K562 (cell line): ENCODE measurements at regions not wholly inside any gene's neighbourhood (a gene's known extent, or its start where the extent isn't known, plus 50 kb on each side); places are given as distances from the start of the nearest gene placed in this dataset.

Experiments
- ATAC-seq: fragments of 200-7000 bp; cut with Tn5 transposase; 3 replicates; pipeline ENCODE4 v1.9.1; 2020; ENCODE audit warnings: moderate library complexity
- BruUV-seq: library from RNA; stranded (reverse); fragments of 400-500 nt; replicated peaks from 2 replicates; lab custom pipeline; 2021; lab: Mats Ljungman, UMichigan
- CTCF ChIA-PET: fragments of 300-600 bp; formaldehyde crosslinking; extraction: SDS; loops from one replicate; lab custom pipeline; 2021; ENCODE audit warnings: low intra/inter-chr PET ratio; lab: Yijun Ruan, JAX
- POLR2A ChIA-PET: fragments of 300-600, 350-650 bp; sonication (Branson Sonifier 250); formaldehyde crosslinking; extraction: SDS; loops from one replicate; lab custom pipeline; 2021; ENCODE audit warnings: antibody characterized with exemption, inconsistent platforms; lab: Yijun Ruan, JAX
- DNase-seq, 4 experiments: peaks; one replicate each; pipeline versions ENCODE4 v3.0.0 to v3.0.0-alpha.2; 2011 to 2018; ENCODE audit warnings: low spot score in 3 of 4, mixed read lengths in 3 of 4; ENCODE audit errors: extremely low read depth in 1 of 4
- FAIRE-seq: peaks from 2 replicates; lab custom pipeline; 2011; peaks lifted over from hg19 to GRCh38; lab: Jason Lieb, UNC
- H2AFZ ChIP-seq: 2 replicates; pipeline ENCODE4 v1.6.0; 2011; ENCODE audit warnings: low read depth, low read length, control low read depth, inconsistent platforms
- H3K27ac ChIP-seq: fragments of 200-600 bp; 3 replicates; pipeline ENCODE4 v1.8.0; 2011; ENCODE audit warnings: low read depth, mild to moderate bottlenecking, control low read depth, inconsistent platforms, low read length, moderate library complexity, mixed read lengths; ENCODE audit errors: extremely low read depth
- H3K27me3 ChIP-seq, 2 experiments: fragments of 300-600 bp in 1 of 2; 2 replicates in 1 of 2; 3 replicates in 1 of 2; pipeline versions ENCODE4 v1.6.0 to v1.8.0; 2011; ENCODE audit warnings: inconsistent platforms in 2 of 2, low read length in 2 of 2, mild to moderate bottlenecking in 1 of 2, mixed read lengths in 1 of 2, moderate library complexity in 1 of 2; ENCODE audit not compliant: control insufficient read depth in 2 of 2, insufficient read depth in 2 of 2
- H3K36me3 ChIP-seq: fragments of 300-600 bp; 3 replicates; pipeline ENCODE4 v1.8.0; 2011; ENCODE audit warnings: mild to moderate bottlenecking, low read length, inconsistent platforms; ENCODE audit not compliant: control insufficient read depth, insufficient read depth
- H3K4me1 ChIP-seq, 2 experiments: fragments of 200-600 bp in 1 of 2; replicated peaks in 1 of 2; 2 replicates in 1 of 2; 3 replicates in 1 of 2; pipeline versions ENCODE4 v1.5.1 to v1.8.0; 2011; ENCODE audit warnings: inconsistent platforms in 2 of 2, low read length in 2 of 2, mild to moderate bottlenecking in 1 of 2, mixed read lengths in 1 of 2, moderate library complexity in 1 of 2; ENCODE audit not compliant: control insufficient read depth in 2 of 2, insufficient read depth in 2 of 2
- H3K4me2 ChIP-seq: 2 replicates; pipeline ENCODE4 v1.6.1; 2011; ENCODE audit warnings: low read length, control low read depth, inconsistent platforms, mixed read lengths; ENCODE audit not compliant: insufficient read depth
- H3K4me3 ChIP-seq: fragments of 200-600 bp; sonication (generic), shearing (Covaris generic); 2 replicates; pipeline ENCODE4 v1.5.1; 2016; ENCODE audit warnings: control low read depth, inconsistent platforms
- H3K79me2 ChIP-seq: fragments of 200-600 bp; 3 replicates; pipeline ENCODE4 v1.8.0; 2011; ENCODE audit warnings: low read length, inconsistent platforms; ENCODE audit not compliant: control insufficient read depth, insufficient read depth
- H3K9ac ChIP-seq, 2 experiments: 2 replicates each; pipeline versions ENCODE4 v1.6.0 to v1.6.1; 2011; ENCODE audit warnings: low read depth in 2 of 2, low read length in 2 of 2, control low read depth in 1 of 2, inconsistent platforms in 1 of 2, mild to moderate bottlenecking in 1 of 2, mixed read lengths in 1 of 2; ENCODE audit not compliant: insufficient read depth in 1 of 2
- H3K9me1 ChIP-seq: one replicate; pipeline ENCODE4 v1.6.0; 2011; ENCODE audit warnings: inconsistent platforms, mild to moderate bottlenecking, low read length, moderate library complexity; ENCODE audit not compliant: control insufficient read depth, insufficient read depth
- H3K9me3 ChIP-seq: replicated peaks from 2 replicates; pipeline ENCODE4 v1.5.1; 2011; ENCODE audit warnings: low read depth, low read length, inconsistent platforms; ENCODE audit not compliant: control insufficient read depth, insufficient read depth
- H4K20me1 ChIP-seq: replicated peaks from 2 replicates; pipeline ENCODE4 v1.6.1; 2011; ENCODE audit warnings: low read length, inconsistent platforms, mixed read lengths; ENCODE audit not compliant: control insufficient read depth, insufficient read depth
- ATF1 ChIP-seq, 2 experiments: fragments of 450-650 bp in 1 of 2; IDR thresholded peaks; 2 replicates each; pipeline ENCODE4 v1.6.1; 2016; ENCODE audit warnings: missing compliant biosample characterization in 1 of 2, missing genetic modification characterization in 1 of 2
- CCAR2 ChIP-seq: fragments of 200-400 bp; formaldehyde crosslinking; IDR thresholded peaks from 2 replicates; pipeline ENCODE4 v1.6.1; 2017; ENCODE audit warnings: mild to moderate bottlenecking, low read depth, low read length
- CXXC5 ChIP-seq: fragments of 250-450 bp; sonication (Bioruptor Pico); IDR thresholded peaks from 2 replicates; pipeline ENCODE4 v1.8.0; 2022; ENCODE audit warnings: inconsistent platforms, mild to moderate bottlenecking, moderate library complexity
- FIP1L1 ChIP-seq: fragments of 200-400 bp; formaldehyde crosslinking; IDR thresholded peaks from 2 replicates; pipeline ENCODE4 v1.6.1; 2018; ENCODE audit warnings: mild to moderate bottlenecking, low read depth, low read length; ENCODE audit not compliant: poor library complexity, severe bottlenecking
- MYNN ChIP-seq, 2 experiments: sonication (generic); formaldehyde crosslinking in 1 of 2; IDR thresholded peaks; 2 replicates each; pipeline versions ENCODE4 v1.5.0 to v1.6.1; 2016 to 2020; ENCODE audit warnings: antibody characterized with exemption in 1 of 2, missing genetic modification reagents in 1 of 2
- NR4A1 ChIP-seq, 2 experiments: fragments of 250-450 bp in 1 of 2; fragments of 450-650 bp in 1 of 2; sonication (Bioruptor Pico) in 1 of 2; IDR thresholded peaks; 2 replicates each; pipeline versions ENCODE4 v1.4.0 to v1.6.1; 2016 to 2020; ENCODE audit warnings: mild to moderate bottlenecking in 2 of 2, missing compliant biosample characterization in 1 of 2, missing genetic modification characterization in 1 of 2, moderate library complexity in 1 of 2
- PCBP2 ChIP-seq: fragments of 200-400 bp; formaldehyde crosslinking; IDR thresholded peaks from 2 replicates; pipeline ENCODE4 v1.6.1; 2018; ENCODE audit warnings: low read length, low read depth, mild to moderate bottlenecking, moderate library complexity; ENCODE audit not compliant: poor library complexity, severe bottlenecking
- POU5F1 ChIP-seq: fragments of 150-350 bp; IDR thresholded peaks from 2 replicates; pipeline ENCODE4 v1.6.1; 2014; ENCODE audit warnings: borderline replicate concordance, low read length, low read depth, mild to moderate bottlenecking; ENCODE audit not compliant: partially characterized antibody
- RCOR1 ChIP-seq, 2 experiments: IDR thresholded peaks; 2 replicates each; pipeline ENCODE4 v1.6.1; 2012; ENCODE audit warnings: low read depth in 2 of 2, low read length in 2 of 2, borderline replicate concordance in 1 of 2, improper control_type of control experiment in 1 of 2
- TAF1 ChIP-seq: IDR thresholded peaks from 2 replicates; pipeline ENCODE4 v1.6.1; 2011; ENCODE audit warnings: mild to moderate bottlenecking, low read length, moderate library complexity; ENCODE audit not compliant: insufficient read depth, control insufficient read depth, severe bottlenecking; ENCODE audit errors: extremely low read depth
- THRAP3 ChIP-seq: fragments of 450-650 bp; IDR thresholded peaks from 2 replicates; pipeline ENCODE4 v1.6.1; 2016; ENCODE audit warnings: mild to moderate bottlenecking, inconsistent platforms, borderline replicate concordance
- ZBED1 ChIP-seq: IDR thresholded peaks from 2 replicates; pipeline ENCODE4 v1.6.1; 2014
- ZNF282 ChIP-seq: sonication (generic); formaldehyde crosslinking; IDR thresholded peaks from 2 replicates; pipeline ENCODE4 v1.8.1; 2023; ENCODE audit warnings: missing genetic modification reagents
- ZNF507 ChIP-seq: conservative IDR thresholded peaks from 2 replicates; pipeline ENCODE4 v1.6.1; 2017; ENCODE audit warnings: missing genetic modification characterization, missing compliant biosample characterization
- WGBS: fragments of 100-300 bp; shearing (Covaris generic); methylation state at CpG from one replicate; pipeline ENCODE4 v1.1.6; 2016; ENCODE audit warnings: low coverage, mixed read lengths; ENCODE audit not compliant: insufficient coverage; ENCODE audit errors: missing lambda C conversion rate; 5-methylcytosine and 5-hydroxymethylcytosine counted together
- in situ Hi-C: fragments of 300-500 bp; cut with MboI; formaldehyde crosslinking; loops from 4 replicates; pipeline ENCODE4 v1.15.0; 2018; ENCODE audit warnings: inconsistent platforms, mixed read lengths
- intact Hi-C: fragments of 100-400 bp; cut with micrococcal nuclease; formaldehyde crosslinking; loops from 2 replicates; pipeline ENCODE4 v1.14.2; 2022
- TF ChIP-seq, protein P1 (sequence below): IDR thresholded peaks from 2 replicates; pipeline ENCODE4 v1.6.1; 2012; ENCODE audit warnings: low read depth, low read length, improper control_type of control experiment, borderline replicate concordance

- intact Hi-C loops: no loop called here
- Histone ChIP-seq H3K9me3 (no peaks in the 10 kb centered on the region), H2AFZ (no peak overlapping the region), H3K36me3 (no peaks in the 10 kb centered on the region), H3K4me1 (no peaks in the 10 kb centered on the region), H3K27ac (no peak overlapping the region)
- 0% methylated on average over 4 of the region's 4 CpGs for WGBS
- no TSS peak for BruUV-seq
- TF ChIP-seq CXXC5 (CRISPR knock-in tag): no peak
- TF ChIP-seq ZNF507 (tag): no peak
- no peak for TF ChIP-seq NR4A1 (CRISPR knock-in tag; IDR thresholded peaks at IDR 0.05)
- TF ChIP-seq NR4A1 (tag; IDR thresholded peaks at IDR 0.05): no peak
- no peak for TF ChIP-seq THRAP3
- TF ChIP-seq TAF1: no peak
- TF ChIP-seq, all 486 proteins: peak for 0
- in situ Hi-C loops: no loop called here
- no peaks in the 10 kb centered on the region for H4K20me1 ChIP-seq
- H3K9me1 ChIP-seq: no peaks in the 10 kb centered on the region
- H3K4me2 ChIP-seq: no peak overlapping the region
- POLR2A ChIA-PET: no interaction called here
- ATAC-seq (no peak), DNase-seq (no peak), FAIRE-seq (no peak)
- CTCF ChIA-PET: no interaction called here
- no peak overlapping the region for H3K9ac ChIP-seq
- H3K27me3 ChIP-seq: peaks cover 0 to 7% of the 10 kb centered on the region in 2 experiments; a peak in 2 of 5 replicates
- no peak overlapping the region for H3K4me3 ChIP-seq
- no peaks in the 10 kb centered on the region for H3K79me2 ChIP-seq
These were observed 484.0 kb downstream of the GADD45G start for GRCh38 chr9:90088856-90089255.

DNA sequence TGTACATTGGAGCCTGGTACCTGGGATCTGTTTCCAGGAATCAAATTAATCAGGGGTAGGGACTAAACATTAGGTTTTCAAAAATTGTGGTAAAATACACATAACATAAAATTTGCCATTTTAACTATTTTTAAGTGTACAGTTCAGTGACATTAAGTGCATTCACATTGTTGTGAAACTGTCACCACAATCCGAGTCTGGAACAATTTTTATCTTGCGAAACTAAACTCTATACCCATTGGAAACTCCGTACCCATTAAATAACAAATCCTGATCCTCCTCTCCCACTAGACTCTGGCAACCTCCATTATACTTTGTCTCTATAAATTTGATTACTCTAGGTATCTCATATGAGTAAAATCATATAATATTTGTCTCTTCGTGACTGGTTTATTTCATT, 486.2 kb downstream of the GADD45G start:
- H3K36me3 ChIP-seq: no peaks in the 10 kb centered on the region
- H3K27me3 ChIP-seq: peaks cover 0 to 7% of the 10 kb centered on the region in 2 experiments; a peak in 2 of 5 replicates
- no peak overlapping the region for H2AFZ ChIP-seq
- intact Hi-C loops (no loop called here), in situ Hi-C loops (no loop called here)
- DNase-seq: no peak
- no peak overlapping the region for H3K4me3 ChIP-seq
- no peak for FAIRE-seq
- ChIA-PET CTCF (no interaction called here), POLR2A (interaction anchor here (1.1 kb wide), 1 partner anchor 488 kb away, joined by 3 read pairs; no protein-coding TSS in a partner anchor)
- H3K79me2 ChIP-seq: no peaks in the 10 kb centered on the region
- H3K4me2 ChIP-seq: no peak overlapping the region
- no peak overlapping the region for H3K9ac ChIP-seq
- WGBS: 0% methylated on average over 4 of the region's 4 CpGs
- no peak for ATAC-seq
- no peaks in the 10 kb centered on the region for H3K9me1 ChIP-seq
- H3K4me1 ChIP-seq: no peaks in the 10 kb centered on the region
- H3K9me3 ChIP-seq: no peaks in the 10 kb centered on the region
- H3K27ac ChIP-seq: no peak overlapping the region
- no TSS peak for BruUV-seq
- no peaks in the 10 kb centered on the region for H4K20me1 ChIP-seq
- TF ChIP-seq ZBED1 (no peak), POU5F1 (no peak), FIP1L1 (no peak), ATF1 (CRISPR knock-in tag; IDR thresholded peaks at IDR 0.05) (no peak), ATF1 (tag; IDR thresholded peaks at IDR 0.05) (no peak), ZNF282 (no peak), RCOR1 (IDR thresholded peaks at IDR 0.05; ENCODE audit: borderline replicate concordance in 1 of 2, low read depth in 2 of 2, low read length in 2 of 2) (no peak), MYNN (IDR thresholded peaks at IDR 0.05) (no peak), MYNN (CRISPR knock-in tag; IDR thresholded peaks at IDR 0.05) (no peak), CCAR2 (no peak), PCBP2 (no peak)
- TF ChIP-seq, protein P1, sequence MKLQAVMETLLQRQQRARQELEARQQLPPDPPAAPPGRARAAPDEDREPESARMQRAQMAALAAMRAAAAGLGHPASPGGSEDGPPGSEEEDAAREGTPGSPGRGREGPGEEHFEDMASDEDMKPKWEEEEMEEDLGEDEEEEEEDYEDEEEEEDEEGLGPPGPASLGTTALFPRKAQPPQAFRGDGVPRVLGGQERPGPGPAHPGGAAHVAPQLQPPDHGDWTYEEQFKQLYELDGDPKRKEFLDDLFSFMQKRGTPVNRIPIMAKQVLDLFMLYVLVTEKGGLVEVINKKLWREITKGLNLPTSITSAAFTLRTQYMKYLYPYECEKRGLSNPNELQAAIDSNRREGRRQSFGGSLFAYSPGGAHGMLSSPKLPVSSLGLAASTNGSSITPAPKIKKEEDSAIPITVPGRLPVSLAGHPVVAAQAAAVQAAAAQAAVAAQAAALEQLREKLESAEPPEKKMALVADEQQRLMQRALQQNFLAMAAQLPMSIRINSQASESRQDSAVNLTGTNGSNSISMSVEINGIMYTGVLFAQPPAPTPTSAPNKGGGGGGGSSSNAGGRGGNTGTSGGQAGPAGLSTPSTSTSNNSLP: no peak
